Activated CD4-positive, alpha-beta T cell treated with anti-CD3 and anti-CD28 coated beads for 24 hours (primary cell): ENCODE measurements at regions not wholly inside any gene's neighbourhood (a gene's known extent, or its start where the extent isn't known, plus 50 kb on each side); places are given as distances from the start of the nearest gene placed in this dataset.
"Not testable (repeated sequence)": the region's sequence is repeated elsewhere in the genome, so short reads cannot be mapped to it uniquely, and the experiment has no call there.

Experiments
- DNase-seq, 2 donors: peaks; one replicate each; pipeline ENCODE4 v3.0.0-alpha.2; 2020; ENCODE audit warnings: low read depth in 2 of 2

- DNase-seq, result no peak
Observed at GRCh38 chr22:27588915-27589314, 212.6 kb downstream of the MN1 start.

GRCh38 chr22:27591060-27591459 is 210.5 kb downstream of the MN1 start:
- DNase-seq, result no peak

GRCh38 chr22:27593378-27593777 is 208.2 kb downstream of the MN1 start:
- DNase-seq, result no peak

- no peak for DNase-seq
Observed at GRCh38 chr22:27594020-27594419, 207.5 kb downstream of the MN1 start.

- no peak for DNase-seq
Observed at GRCh38 chr22:27594474-27595134, 207.0 kb downstream of the MN1 start.

GRCh38 chr22:27596133-27596870 is 205.3 kb downstream of the MN1 start:
- no peak for DNase-seq

- no peak for DNase-seq
Observed at GRCh38 chr22:27597703-27598444, 203.7 kb downstream of the MN1 start.

GRCh38 chr22:27598792-27599191 is 202.8 kb downstream of the MN1 start:
- DNase-seq, result no peak

GRCh38 chr22:27601195-27601594 is 200.4 kb downstream of the MN1 start:
- DNase-seq, result no peak

GRCh38 chr22:27602390-27602789 is 199.2 kb downstream of the MN1 start:
- no peak for DNase-seq

GRCh38 chr22:27603111-27603799 is 198.3 kb downstream of the MN1 start:
- DNase-seq, result no peak

GRCh38 chr22:27603800-27604144 is 197.8 kb downstream of the MN1 start:
- no peak for DNase-seq

GRCh38 chr22:27605390-27605789 is 196.2 kb downstream of the MN1 start:
- DNase-seq, result no peak

GRCh38 chr22:27607750-27608149 is 193.8 kb downstream of the MN1 start:
- DNase-seq, result not testable (repeated sequence)

- DNase-seq, result no peak
Observed at GRCh38 chr22:27609451-27609888, 192.1 kb downstream of the MN1 start.

- DNase-seq, result not testable (repeated sequence)
Observed at GRCh38 chr22:27610164-27610563, 191.4 kb downstream of the MN1 start.

- no peak for DNase-seq
Observed at GRCh38 chr22:27610863-27611786, 190.4 kb downstream of the MN1 start.

GRCh38 chr22:27612115-27612514 is 189.4 kb downstream of the MN1 start:
- no peak for DNase-seq

GRCh38 chr22:27613099-27614005 is 188.2 kb downstream of the MN1 start:
- no peak for DNase-seq
